UCSD-AML1 (cell line): ENCODE measurements at regions not wholly inside any gene's neighbourhood (a gene's known extent, or its start where the extent isn't known, plus 50 kb on each side); places are given as distances from the start of the nearest gene placed in this dataset.

Experiments used
- DNase-seq: peaks from one replicate; lab custom pipeline; 2025; ENCODE audit not compliant: unreplicated experiment; lab: John Stamatoyannopoulos, UW

GRCh38 chr11:122322329-122322728 is 206.3 kb upstream of the BLID start:
- DNase-seq, result no peak

GRCh38 chr11:122320671-122321070 is 204.7 kb upstream of the BLID start:
- DNase-seq, result no peak

DNA sequence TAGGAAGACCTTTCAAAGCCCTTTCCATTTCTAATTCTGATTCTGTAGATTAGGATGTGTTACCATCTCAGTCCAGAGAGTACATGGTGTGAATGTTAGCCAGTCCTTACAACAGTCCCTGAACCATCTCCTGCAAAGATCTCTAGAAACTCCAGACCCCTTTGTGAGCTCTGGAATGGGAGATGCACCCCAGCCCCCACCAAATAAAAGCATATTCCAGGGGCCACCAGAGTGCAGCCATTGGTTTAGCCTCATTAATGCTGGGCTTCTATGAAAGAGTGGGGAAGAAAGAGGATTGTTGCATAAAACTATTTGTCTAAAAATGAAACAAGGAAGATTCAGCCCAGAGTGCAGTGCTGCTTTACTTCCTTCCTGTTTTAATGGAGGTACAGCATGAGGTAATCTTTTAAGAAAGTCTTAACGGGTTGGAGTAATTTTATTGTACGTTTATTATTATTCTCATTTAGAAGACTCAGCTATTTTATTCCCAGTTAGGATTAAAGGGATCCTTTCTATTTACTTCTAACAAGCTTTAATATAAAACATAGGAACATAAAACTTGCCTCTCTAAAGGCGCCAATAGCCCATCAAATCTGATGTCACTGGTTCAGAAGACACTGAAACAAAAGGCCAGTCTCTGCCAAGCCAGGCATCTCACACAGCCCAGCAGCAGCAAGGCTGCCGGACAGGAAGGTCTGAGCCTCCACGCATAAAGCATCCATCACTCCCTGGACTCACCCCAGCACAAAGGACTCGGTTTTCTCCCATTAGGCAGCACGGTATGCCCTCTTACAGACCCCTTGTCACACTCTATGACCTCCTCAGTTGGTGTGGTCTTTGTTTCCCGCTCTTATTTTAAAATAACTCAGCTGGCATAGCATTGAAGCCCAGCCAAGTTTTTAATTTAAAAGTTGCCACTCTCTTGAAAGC is 203.9 kb upstream of the BLID start:
- no peak for DNase-seq

DNA sequence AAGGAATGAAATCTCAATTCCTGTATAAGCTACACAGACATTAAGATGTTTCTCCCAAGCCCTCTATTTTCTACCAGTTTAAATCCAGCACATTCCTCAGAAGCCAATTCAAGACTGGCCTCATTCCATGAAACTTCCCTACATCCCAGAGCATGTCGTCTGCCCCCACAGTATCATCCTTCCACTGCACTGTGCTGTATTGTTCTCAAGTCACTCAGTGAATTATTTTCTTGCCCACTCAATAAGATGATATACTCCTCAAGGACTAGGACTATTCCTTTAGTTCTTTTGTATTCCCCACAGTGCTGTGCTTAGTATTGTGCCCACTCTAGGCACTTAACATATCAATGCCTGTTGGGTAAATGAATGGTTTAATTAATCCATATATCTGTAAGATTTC is 203.1 kb upstream of the BLID start:
- DNase-seq, result no peak

GRCh38 chr11:122317305-122317704 is 201.3 kb upstream of the BLID start:
- DNase-seq, result no peak

- DNase-seq, result no peak
Measured at GRCh38 chr11:122313581-122313980, 197.6 kb upstream of the BLID start.

- no peak for DNase-seq
Measured at GRCh38 chr11:122311216-122311755, 195.3 kb upstream of the BLID start.

GRCh38 chr11:122310766-122311165 is 194.8 kb upstream of the BLID start:
- DNase-seq, result no peak

- no peak for DNase-seq
Measured at GRCh38 chr11:122309262-122309925, 193.4 kb upstream of the BLID start.

GRCh38 chr11:122308226-122308625 is 192.2 kb upstream of the BLID start:
- no peak for DNase-seq

DNA sequence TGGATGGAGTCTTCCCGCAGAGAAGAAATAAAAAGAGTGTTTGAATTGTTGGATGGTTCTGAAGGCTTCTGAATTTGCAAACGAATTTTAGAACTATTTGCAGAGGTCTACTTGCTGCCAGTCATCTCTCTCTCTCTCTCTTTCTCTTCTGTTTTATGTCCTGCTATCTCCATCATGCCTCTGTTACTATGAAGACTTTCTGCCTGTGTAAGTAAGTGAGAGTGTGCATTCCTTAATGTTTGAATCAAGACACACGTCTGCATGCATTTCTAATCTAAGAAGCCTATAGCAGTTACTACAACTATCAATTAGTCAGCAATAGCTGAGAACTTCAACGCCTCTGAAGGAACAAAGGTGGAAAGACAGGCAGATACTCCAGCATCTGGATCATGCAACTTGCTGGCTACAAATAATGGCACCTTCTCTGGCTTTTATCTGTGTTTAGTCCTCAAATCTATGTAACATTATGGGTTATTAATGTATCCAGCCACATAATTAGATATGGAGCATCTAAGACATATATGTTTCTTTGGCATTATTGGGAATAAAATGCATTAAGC is 191.5 kb upstream of the BLID start:
- no peak for DNase-seq

DNA sequence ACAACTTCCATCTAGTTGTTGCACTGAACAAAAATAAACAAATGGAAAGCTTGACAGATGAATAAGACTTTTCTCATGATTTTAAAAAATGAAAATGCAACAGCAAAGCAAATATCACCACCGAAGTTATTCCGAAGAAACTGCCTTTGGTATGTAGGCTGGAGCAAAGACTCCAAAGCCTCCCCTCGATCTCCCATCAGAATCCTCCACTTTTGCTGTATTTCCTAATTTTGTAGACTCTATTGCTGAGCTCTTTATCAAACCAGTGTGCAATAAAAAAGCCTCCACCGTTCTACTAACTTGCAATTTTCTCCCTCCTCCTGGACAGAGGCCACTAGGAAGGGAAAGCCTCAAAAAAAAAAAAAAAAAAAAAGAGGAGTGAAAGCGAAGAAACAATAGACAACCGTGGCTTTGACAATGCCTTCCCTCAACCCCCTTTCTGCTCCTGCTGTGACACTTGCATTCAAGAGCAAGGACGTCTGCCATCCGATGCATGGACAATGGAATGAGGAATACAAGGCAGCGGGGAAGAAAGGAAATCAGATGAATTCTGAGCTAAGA is 190.9 kb upstream of the BLID start:
- no peak for DNase-seq

DNA sequence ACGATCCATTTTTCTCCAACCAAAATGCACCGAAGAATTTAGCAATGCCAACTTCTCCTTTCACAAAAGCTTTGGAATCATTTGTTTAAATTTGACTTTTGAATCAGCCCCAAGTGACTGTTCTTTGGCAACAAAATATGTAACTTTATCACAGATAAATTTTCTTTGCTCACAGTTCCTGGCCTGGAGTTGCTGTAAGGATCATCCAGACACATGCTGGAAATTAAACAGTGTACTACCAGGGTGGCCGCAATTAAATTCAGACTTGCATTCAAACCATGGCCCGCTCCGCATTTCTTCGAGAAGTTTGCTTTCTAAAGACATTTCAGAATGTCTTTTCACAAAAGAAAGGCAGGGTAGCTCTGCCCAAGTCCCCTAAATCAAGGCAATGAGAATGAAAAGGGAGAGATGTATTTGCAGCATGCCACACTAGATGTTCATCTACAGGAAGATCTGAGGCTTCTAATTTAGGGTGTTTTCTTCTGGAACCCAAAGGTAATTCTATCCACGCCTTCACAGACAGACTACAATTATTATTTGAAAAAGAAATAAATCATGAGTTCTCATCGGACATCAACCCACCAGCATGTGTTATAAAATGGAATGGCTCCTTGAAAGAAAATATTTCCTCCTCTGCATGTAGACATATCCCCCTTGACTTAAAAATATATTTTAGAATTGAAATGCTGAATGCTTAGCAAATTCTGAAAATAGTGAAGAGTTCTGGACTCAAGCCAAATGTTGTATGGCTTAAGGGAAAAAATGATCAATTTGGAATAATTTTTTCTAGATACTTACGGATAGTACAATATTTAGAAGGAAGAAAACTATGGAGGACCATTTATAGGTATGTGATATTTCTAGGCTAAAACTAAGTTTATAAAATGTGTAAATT is 189.7 kb upstream of the BLID start:
- no peak for DNase-seq

GRCh38 chr11:122304973-122305372 is 189.0 kb upstream of the BLID start:
- DNase-seq, result no peak

- DNase-seq, result no peak
Measured at GRCh38 chr11:122304306-122304705, 188.3 kb upstream of the BLID start.

- no peak for DNase-seq
Measured at GRCh38 chr11:122294041-122294440, 178.0 kb upstream of the BLID start.

DNA sequence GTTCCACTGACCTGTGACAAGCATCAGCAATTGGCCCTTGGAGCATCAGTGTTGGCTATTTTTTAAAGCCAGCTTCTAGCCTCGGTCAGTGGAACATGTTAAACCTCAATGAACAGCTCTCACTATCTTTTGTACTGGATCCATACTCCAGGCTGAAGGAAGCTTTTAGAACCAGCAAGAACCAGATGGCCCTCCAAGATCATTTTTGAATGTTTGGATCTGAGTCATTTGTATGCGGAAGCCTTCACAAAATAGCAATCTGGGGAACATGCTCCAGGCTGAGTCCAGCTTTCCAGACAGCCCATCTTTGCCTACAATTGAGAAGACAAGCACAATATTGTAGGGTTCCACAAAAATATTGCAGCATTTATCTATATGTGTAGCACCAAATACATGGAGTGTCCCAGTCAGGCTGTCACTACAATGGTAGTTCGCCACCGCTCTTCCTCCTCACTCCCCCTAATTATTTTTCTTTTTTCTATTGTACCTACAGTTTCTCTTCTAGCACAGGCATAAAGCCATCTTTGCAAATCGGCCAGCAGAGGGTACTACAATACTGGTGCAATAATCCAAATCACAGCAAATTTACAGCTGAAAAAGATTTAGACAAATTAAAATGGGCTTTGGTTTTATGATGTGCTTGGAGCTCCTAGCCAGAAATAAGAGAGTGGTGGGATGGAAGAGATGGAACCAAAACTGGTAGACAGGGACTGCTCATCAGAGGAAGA is 177.4 kb upstream of the BLID start:
- no peak for DNase-seq

DNA sequence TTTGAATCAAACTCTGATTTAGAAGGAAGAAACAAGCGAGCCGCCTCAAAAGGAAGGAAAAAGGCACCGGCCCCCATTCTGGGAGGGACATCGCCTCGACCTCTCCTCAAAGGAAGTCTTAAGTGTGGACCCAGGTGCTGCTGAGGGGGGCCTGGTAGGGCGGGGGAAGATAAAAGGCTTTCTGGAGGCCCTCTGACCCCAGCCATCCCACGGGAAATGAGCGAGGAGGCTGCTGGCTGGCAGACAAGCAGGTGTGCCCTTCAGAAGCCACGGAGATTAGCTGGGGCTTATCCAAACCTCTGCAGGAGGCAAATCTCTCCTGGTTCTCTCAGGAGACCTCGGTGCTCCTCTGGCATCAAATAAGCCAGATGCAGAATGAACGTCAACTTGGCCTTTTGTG is 171.4 kb upstream of the BLID start:
- no peak for DNase-seq

GRCh38 chr11:122285070-122285988 is 169.3 kb upstream of the BLID start:
- no peak for DNase-seq
